Adipocyte (in vitro differentiated cells): ENCODE measurements at regions not wholly inside any gene's neighbourhood (a gene's known extent, or its start where the extent isn't known, plus 50 kb on each side); places are given as distances from the start of the nearest gene placed in this dataset.
A peak's percentile ranks its signal among the peaks of the same experiment; 100 is the strongest.

Source experiments
- DNase-seq: peaks from one replicate; pipeline ENCODE4 v3.0.0-alpha.2; 2015; ENCODE audit warnings: low read depth
- H3K27me3 ChIP-seq: replicated peaks from 2 replicates; pipeline ENCODE4 v1.7.0; 2013; ENCODE audit warnings: mild to moderate bottlenecking, low read length, moderate library complexity; ENCODE audit not compliant: control insufficient read depth, insufficient read depth
- H3K36me3 ChIP-seq: 2 replicates; pipeline ENCODE4 v1.7.0; 2013; ENCODE audit warnings: low read length, mild to moderate bottlenecking, moderate library complexity; ENCODE audit not compliant: control insufficient read depth, insufficient read depth, severe bottlenecking
- H3K4me1 ChIP-seq: 2 replicates; pipeline ENCODE4 v1.7.0; 2013; ENCODE audit warnings: mild to moderate bottlenecking, low read length, moderate library complexity; ENCODE audit not compliant: control insufficient read depth, insufficient read depth
- H3K4me3 ChIP-seq: 2 replicates; pipeline ENCODE4 v1.7.0; 2013; ENCODE audit warnings: mild to moderate bottlenecking, low read length, moderate library complexity
- H3K9ac ChIP-seq: 2 replicates; pipeline ENCODE4 v1.7.0; 2013; ENCODE audit warnings: mild to moderate bottlenecking, low read length, moderate library complexity
- H3K9me3 ChIP-seq: 2 replicates; pipeline ENCODE4 v1.7.0; 2013; ENCODE audit warnings: mild to moderate bottlenecking, low read length, moderate library complexity; ENCODE audit not compliant: control insufficient read depth

DNA sequence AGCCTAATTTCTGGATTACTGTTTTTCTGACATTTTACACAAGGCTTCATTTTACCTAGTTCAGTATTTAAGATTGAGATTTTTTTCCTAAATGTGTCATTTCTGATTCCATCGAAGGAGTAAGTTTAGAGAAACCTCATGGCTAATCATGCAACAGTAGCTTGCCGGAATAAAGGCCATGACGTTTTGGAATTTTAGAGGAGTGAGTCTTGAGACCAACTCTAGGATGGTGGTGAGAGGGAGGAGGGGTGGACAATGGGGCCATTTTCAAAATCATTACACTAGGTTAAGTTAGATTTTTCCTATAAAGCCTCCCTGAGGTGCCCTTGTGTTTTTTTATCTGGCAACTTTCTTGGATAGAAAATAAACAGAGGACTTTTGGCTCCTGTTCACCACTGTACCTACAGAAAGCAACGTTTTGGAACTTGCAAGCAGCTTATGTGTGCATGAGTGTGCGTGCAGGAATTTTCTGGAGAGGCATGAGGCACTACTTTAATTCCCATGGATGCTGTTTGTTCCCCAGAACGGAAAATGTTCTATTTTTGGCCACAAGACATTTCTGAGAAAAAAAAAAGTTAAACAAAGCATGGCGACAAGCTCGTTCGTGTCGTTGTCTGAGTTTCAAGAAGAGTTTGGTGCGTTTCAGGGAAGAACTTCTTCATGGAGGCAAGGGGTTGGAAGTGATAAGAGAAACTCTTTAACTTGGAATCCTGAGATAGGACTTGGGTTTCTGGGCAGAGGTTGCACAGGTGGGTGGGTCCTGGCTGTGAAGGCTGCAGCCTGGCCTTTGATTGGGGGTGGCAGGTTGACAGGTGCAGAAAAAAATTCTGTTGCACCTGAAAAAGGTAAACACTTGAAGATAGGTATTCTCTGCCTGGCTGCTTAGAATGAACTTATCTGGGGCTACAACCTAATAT, 178.1 kb downstream of the PTEN start:
- Histone ChIP-seq H3K9me3 (no peaks in the 10 kb centered on the region), H3K9ac (peak overlapping the region; percentile 6), H3K4me1 (peaks cover 41% of the 10 kb centered on the region), H3K36me3 (no peaks in the 10 kb centered on the region), H3K27me3 (no peaks in the 10 kb centered on the region), H3K4me3 (peak overlapping the region; percentile 49)
- peak; percentile 71 for DNase-seq

DNA sequence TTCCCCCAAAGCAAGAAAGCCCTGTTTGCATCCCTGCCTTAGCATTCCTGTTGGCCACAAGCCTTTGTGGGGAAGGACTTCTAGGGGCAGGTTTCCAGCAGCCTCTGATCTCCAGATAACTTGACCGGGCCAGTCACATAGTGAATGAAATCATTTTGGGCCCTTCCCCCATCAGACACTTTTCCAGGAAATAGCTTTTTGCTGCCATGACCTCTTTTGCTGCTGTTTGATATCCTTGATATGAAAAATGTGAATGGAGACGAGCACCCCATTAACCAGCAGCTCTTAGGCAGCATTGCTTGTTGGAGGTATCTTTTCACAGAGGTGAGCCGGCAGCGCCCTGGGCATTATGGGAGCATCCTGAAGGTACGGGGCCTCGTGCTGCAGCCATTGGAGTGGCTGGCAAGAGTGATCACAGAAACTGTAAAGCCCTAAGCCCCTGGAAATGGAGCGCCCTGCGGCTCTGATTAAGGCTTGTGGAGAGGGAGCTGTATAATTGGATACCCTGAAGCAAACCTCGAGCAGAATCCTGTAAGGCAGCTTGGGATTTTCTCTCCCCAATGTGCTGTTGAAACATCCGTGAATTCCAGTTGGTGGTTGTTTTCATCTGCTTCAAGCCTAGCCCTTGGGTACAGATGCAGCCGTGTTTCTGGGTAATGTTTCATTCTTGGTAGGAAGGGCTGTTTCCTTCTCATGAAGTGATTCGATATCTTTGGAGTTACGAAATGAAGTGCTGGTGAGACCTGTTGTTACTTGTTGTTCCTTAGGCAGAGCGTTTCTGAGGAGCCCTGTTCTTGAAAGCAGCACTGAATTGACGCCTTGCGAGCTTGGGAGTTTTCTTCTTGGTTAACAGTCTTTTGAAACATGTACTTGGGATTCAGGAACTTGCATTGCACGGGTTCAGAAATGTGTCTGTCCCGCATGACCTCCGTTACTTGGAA, 179.0 kb downstream of the PTEN start:
- DNase-seq = peak; percentile 92
- Histone ChIP-seq H3K9ac (no peak overlapping the region), H3K9me3 (no peaks in the 10 kb centered on the region), H3K4me3 (peak overlapping the region; percentile 49), H3K4me1 (peaks cover 41% of the 10 kb centered on the region), H3K36me3 (no peaks in the 10 kb centered on the region), H3K27me3 (no peaks in the 10 kb centered on the region)

DNA sequence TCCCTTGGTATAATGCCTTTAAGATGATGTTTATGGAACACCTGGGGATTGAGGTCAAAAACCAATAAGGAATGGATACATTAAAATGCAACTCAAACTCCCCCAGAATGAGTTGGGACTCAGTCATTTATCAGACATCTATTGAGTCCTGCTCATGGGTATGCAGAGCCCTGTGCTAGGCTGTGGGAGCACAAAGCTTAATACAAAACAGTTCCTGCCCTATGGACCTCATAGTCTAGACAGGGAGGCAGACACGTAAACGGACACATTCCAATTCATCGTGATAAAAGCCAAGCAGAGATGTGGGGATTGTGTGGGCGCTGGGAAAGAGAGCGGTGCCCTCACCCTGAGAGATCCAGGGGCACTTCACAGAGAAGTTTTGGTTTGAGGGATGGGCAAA, 181.7 kb downstream of the PTEN start:
- Histone ChIP-seq H3K27me3 (no peaks in the 10 kb centered on the region), H3K9ac (no peak overlapping the region), H3K4me3 (no peak overlapping the region), H3K9me3 (no peaks in the 10 kb centered on the region), H3K36me3 (no peaks in the 10 kb centered on the region), H3K4me1 (peaks cover 33% of the 10 kb centered on the region)
- no peak for DNase-seq

DNA sequence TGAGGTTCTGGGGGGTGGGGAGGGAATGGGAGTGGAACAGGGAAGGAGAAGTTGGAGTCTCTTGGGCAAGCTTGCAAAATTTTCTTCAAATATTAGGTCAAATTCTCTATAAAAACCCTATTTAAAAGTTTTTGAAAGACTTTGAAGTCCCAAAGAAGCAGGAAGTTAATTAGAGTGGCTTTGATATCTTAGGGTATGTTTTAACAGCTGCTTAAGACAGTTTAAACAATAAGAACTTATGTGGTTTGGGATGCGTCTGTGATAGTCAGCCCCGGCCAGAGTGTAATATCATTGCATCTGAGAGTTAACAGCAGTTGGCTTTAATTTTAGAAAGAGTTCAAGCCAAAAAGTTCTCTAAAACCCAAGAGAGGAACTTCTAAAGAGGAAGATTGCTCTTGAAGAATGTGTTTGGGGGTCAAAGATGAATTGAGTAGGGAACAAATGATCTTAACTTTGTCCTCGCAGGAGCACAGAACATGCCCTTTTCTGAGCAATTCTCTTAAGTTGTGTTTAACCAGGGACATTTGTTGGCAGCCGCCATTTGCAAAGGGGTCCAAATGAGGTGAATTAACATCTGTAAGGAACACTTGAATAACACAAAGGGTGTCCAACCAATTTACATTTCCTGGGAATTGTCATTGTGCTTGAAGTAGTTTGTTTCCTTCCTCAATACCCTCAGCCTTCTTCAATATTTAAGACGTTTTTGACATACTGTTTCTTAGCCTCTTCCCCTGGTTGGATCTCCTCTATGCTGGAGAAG, 182.4 kb downstream of the PTEN start:
- Histone ChIP-seq H3K9ac (no peak overlapping the region), H3K9me3 (no peaks in the 10 kb centered on the region), H3K4me3 (no peak overlapping the region), H3K27me3 (no peaks in the 10 kb centered on the region), H3K36me3 (no peaks in the 10 kb centered on the region), H3K4me1 (peaks cover 33% of the 10 kb centered on the region)
- DNase-seq = no peak

DNA sequence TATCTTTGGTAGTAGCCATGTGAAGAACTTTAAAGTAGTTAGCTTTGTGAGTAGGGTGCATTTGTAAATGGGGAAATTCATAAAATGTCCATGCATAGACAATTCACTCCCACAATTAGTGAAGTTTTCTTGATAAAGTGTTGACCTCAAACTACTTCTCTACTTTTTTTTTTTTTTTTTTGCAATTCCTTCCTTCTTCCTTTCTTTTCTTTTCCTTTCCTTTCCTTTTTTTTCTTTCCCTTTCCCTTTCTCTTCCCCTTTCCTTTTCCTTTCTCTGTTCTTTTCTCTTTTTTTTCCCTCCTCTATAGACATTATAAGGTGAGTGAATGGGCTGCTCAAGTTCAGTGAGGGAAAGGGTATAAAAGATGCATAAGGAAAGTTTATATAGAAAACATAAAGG, 184.2 kb downstream of the PTEN start:
- peaks cover 17% of the 10 kb centered on the region for H3K4me1 ChIP-seq
- H3K9ac ChIP-seq = no peak overlapping the region
- no peaks in the 10 kb centered on the region for H3K36me3 ChIP-seq
- no peak for DNase-seq
- H3K4me3 ChIP-seq = no peak overlapping the region
- no peaks in the 10 kb centered on the region for H3K27me3 ChIP-seq
- no peaks in the 10 kb centered on the region for H3K9me3 ChIP-seq

DNA sequence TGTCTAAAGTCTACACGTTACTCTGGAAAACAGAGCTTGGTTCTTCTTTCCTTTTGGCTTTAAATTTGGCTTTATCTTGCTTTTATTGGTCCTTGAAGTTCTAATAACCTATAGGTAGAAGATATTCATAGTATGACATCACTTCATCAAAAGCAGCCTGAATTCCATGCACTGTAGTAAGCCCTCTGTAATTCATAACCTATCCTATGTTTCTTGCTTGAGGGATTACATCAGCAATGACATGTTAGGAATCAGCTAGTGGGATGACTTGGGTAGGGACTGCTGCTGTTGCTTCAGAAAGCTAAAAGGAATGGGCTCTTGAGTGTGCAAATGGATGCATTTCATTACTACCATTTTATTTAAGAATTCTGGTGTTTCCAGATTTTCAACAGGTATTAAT, 184.9 kb downstream of the PTEN start:
- H3K27me3 ChIP-seq = no peaks in the 10 kb centered on the region
- DNase-seq = peak; percentile 15
- H3K4me1 ChIP-seq = peaks cover 10% of the 10 kb centered on the region

DNA sequence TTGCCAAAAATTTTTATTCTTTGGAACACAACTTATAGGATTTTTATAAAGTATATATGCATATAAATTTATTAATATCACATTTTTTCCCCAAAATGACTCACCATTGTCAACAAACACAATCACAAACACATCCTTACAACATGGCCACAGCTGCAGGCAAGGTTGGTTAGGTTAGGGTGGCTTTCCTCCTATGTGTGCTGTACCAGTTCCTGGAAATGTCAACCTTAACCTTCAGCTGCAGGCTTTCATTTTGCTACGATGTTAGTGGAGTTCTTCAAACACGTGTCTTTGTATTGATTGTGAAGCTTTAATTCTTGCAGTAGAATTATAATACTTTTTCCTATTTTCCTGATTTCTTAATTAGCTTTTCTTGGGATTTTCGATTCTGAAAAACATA, 185.8 kb downstream of the PTEN start:
- H3K9ac ChIP-seq = no peak overlapping the region
- no peaks in the 10 kb centered on the region for H3K27me3 ChIP-seq
- no peak for DNase-seq
- no peak overlapping the region for H3K4me3 ChIP-seq
- H3K4me1 ChIP-seq = peaks cover 9% of the 10 kb centered on the region
- no peaks in the 10 kb centered on the region for H3K9me3 ChIP-seq
- no peaks in the 10 kb centered on the region for H3K36me3 ChIP-seq

More for the DNA sequence above, 184.9 kb downstream of the PTEN start:
- Histone ChIP-seq H3K4me3 (no peak overlapping the region), H3K9ac (no peak overlapping the region), H3K36me3 (no peaks in the 10 kb centered on the region), H3K9me3 (no peaks in the 10 kb centered on the region)

DNA sequence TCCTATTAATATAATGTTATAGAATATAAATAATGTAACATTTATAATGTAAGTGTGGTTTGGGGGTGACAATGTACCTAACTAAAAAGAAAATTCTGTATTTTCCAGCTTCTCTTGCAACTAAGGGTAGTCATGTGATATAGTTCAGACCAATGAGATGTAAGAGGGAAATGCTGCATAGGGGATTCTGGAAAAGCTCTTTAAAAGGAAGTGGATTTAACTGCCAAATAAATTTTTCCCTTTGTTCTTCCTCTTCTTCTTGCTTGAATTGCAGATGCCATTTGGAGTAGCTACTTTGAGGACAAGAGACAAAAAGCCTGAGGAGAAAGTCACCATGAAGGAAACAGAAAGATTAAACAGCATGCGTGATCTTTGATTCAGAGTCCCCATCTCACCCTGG, 194.3 kb downstream of the PTEN start:
- no peaks in the 10 kb centered on the region for H3K36me3 ChIP-seq
- H3K27me3 ChIP-seq = no peaks in the 10 kb centered on the region
- no peak overlapping the region for H3K9ac ChIP-seq
- H3K4me1 ChIP-seq = peaks cover 4% of the 10 kb centered on the region
- no peak for DNase-seq
- H3K9me3 ChIP-seq = no peaks in the 10 kb centered on the region
- H3K4me3 ChIP-seq = no peak overlapping the region

DNA sequence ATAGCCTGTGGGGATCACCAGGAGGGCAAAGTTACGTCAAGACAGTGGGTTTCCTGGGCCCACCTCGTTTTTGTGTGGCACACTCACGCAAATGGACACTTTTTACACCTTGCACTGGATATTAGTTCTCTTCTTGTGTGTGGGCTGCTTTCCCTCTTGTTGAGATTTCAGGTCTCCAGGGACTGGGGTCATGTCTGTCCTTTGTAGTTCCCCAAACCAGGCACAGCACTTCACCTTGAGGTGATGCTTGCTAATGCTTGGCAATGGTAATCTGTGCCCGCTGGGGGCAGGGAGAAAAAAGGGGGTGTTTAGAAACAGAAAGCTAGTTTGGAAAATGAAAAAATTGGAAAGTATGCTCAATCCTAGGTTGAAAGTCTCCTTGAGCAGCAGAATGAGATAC, 195.3 kb downstream of the PTEN start:
- H3K36me3 ChIP-seq = no peaks in the 10 kb centered on the region
- DNase-seq = no peak

DNA sequence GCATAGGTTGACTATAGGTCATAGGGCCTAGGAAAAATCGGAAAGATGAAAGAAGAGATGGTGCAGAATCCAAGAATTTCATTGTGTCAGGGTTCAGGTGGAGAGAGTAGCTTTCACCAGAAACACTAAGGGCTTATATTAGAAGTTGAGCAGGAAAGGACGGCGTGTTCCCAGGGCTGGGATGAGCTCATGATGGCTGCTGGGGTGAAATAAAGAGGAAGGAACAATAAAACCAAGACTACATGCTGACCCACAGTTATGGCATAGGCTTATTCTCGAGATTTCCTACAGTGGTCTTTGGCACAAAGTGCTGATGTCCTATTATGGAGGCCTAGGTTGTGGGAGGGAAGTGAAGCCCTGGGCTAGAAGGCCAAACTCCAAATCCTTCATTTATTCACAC, 195.8 kb downstream of the PTEN start:
- Histone ChIP-seq H3K9me3 (no peaks in the 10 kb centered on the region), H3K4me3 (no peak overlapping the region), H3K9ac (no peak overlapping the region), H3K36me3 (no peaks in the 10 kb centered on the region), H3K4me1 (peaks cover 19% of the 10 kb centered on the region), H3K27me3 (no peaks in the 10 kb centered on the region)
- DNase-seq = no peak

More for the DNA sequence above, 195.3 kb downstream of the PTEN start:
- H3K4me1 ChIP-seq = peaks cover 14% of the 10 kb centered on the region
- no peaks in the 10 kb centered on the region for H3K27me3 ChIP-seq
- no peaks in the 10 kb centered on the region for H3K9me3 ChIP-seq
- no peak overlapping the region for H3K9ac ChIP-seq
- H3K4me3 ChIP-seq = no peak overlapping the region

DNA sequence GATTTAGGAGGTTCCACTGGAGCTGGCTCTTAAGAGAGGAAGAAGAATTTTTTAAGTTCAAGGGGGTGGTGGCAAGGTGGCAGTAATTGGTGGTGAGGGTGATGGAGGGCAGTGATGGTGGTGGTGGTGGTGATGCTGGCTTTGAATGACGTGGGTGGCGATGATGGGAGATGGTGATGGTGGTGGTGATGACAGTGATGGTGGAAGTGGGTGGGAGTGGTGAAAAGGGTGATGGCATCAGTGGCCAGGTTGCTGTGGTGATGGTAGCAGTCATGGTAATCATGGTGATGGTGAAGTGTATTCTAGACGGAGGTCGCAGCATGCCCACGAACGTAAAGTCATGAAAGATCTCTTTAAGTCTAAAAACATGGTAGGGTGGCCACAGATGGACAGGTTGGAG, 197.3 kb downstream of the PTEN start:
- Histone ChIP-seq H3K36me3 (no peaks in the 10 kb centered on the region), H3K4me1 (peaks cover 26% of the 10 kb centered on the region), H3K27me3 (no peaks in the 10 kb centered on the region), H3K4me3 (no peak overlapping the region), H3K9ac (no peak overlapping the region), H3K9me3 (no peaks in the 10 kb centered on the region)
- no peak for DNase-seq
